ENCODE measurements at regions not wholly inside any gene's neighbourhood (a gene's known extent, or its start where the extent isn't known, plus 50 kb on each side); places are given as distances from the start of the nearest gene placed in this dataset.
A peak's percentile ranks its signal among the peaks of the same experiment; 100 is the strongest.

DNA sequence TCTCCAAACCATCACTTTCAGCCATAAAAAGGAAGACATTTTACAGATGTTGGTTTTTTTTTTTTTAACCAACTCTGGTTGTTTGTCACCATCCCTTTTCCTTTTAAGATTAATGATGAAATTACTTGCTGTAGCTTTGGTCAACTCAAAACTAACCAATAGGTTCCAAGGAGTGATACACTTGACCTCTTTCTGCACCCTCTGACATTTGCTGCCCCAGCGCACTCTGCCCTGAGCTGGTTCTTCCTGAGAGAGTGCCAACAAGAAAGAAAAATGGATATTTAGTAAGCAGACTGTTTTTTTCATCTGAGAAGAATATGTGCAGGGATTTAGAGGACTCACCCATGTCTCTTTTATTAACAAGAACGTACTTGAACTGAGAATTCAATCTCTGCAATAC lies 520.0 kb downstream of the TXNL1 start:
- DNase-seq: no peak

DNA sequence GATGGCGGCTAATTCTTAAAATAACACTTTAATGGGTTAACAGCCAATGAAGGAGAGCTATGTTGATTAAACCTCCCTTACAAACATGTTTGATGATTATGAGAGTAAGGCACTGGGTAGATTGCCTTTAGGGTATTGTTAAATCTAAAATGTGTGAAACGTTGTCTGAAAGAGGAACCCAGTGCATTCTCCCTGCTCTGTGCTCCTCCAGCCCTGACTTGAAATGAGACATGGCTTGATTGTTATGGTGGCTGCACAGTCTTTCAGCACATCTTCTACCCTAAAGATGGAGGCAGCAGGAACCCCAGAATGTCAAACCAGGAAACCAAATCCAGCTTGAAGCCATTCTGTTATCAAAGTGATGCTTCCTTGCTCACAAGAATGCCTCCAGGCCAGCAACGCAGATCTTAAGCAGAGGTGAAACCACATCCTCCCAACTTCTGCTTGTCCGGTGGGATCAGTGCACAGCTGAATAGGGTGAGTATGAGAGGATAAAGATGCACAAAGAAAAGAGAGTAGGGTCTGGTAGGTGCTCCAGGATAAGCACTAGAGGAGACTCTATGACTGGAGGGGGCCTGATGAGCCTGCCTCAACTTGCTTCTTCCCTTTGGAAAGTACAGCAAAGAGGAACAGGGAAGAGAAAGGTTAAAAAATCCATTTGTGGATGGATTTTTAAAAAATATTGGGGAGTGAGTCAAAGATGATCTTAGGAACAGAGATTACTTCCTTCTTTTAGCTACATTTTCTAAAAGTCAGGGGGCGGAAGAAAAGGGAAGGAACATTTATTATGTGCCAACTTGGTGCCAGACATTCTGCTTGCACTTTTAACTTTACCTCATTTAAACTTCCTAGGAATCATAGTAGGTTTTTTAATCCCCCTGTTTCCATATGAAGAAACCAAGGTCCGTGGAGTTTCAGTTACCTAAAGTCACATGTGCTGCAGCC lies 523.0 kb downstream of the TXNL1 start:
- DNase-seq: no peak

DNA sequence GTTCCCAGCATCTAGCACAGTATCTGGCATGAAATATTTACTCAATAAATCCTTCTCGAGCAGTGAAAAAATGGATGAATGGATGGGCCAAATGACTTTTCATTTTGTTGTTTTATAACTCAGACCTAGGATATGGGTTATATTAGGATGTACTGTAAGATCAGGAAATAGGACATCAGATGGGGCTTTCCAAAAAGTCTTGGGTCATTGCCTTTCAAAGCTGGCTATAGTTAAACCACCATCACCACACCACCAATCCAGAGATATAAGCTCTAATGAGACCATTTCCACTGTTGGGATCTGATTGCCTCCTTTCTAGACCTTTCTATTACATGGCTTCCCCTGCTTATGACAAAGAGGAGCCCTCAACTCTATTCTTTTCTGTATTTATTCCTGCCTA lies 525.0 kb upstream of the TCF4 start:
- DNase-seq: no peak

DNA sequence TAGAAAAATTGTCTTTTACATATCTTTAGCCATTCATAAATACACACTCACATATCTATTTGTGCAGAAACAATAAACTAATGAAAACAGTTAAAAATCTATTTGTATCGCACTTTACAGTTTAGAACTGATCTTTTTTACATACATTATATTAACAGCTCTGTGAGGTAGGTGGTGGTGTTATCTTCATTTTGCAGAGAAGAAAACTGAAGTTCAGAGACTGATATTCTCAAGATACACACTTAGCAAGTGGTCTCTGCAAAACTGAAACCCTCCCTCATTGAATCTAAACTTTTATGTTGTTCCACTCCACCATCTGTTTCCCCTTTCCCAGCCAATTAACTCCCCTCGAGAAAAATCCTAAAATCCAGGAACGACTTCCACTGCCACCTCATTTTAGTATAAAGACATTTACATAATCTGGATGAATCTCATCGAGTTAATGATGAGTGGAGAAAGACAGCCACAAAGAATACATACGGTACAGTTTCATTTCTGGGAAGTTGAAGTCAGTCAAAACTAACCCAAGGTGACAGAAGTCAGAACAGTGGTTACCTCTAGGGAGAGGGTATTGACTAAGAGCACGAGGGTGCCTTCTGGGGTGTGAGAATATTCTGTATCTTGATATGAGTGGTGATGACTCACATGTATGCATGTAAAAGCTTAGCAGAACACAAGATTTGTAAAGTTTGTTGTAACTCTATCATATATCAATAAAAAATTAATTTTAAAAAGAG lies 524.2 kb upstream of the TCF4 start:
- peak; percentile 22 for DNase-seq

DNA sequence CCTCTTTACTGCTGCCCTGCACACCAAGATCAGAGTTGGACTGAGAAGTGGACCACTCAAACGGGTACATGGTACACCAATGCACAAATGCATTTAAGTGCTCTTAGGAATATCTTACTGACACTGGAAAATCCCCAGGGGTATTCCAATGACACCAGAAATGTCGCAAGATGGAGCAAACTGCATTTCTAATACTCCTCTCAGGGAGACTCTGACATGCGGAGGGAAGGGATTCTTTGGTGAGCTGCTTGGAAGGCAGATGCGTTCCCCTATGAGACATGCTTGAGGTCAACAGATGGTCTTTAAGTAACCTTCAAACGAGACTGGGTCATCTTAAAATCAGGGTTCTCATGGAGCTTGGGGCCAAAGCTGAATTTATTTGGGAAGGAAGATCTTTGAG lies 521.8 kb upstream of the TCF4 start:
- no peak for DNase-seq

DNA sequence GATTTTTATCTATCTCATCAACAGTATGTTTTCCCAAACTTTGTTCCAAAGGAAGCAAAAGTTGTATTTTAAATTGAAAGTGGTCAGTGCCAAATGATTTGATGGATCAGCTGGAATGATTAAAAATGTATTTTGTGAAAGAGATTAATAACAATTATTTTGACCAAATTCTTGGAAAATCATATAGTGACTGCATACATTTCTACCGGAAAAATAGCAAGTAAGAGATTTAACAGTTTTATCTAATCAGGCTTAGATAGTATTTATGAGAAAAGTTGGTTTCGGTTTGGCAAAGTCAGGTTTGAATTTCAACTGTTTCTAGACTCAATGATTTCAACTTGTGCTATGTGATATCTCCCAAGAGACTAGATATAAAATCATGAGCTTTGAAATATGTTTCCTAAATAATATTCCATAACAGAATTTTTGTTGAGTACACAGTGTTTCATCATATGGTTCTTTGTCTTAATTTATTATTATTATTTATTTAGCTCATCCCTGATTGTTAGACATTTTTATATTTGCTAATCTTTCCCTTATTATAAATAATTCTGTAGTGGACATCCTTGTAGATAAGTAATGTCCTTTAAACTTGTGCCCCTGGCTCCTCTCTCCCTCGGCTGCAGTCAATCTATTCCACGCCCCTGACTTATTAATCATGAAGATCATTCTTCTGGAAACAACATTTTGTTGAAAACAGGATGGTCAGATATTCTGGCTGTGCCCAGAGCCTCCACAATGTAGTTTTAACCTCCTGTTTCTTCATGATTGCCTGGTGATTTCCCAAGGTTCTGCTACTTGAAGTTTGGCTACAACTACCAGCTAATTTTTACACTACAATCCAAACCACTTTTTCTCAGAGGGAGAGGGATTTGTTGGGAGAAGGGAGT lies 520.7 kb upstream of the TCF4 start:
- peak; percentile 9 for DNase-seq

DNA sequence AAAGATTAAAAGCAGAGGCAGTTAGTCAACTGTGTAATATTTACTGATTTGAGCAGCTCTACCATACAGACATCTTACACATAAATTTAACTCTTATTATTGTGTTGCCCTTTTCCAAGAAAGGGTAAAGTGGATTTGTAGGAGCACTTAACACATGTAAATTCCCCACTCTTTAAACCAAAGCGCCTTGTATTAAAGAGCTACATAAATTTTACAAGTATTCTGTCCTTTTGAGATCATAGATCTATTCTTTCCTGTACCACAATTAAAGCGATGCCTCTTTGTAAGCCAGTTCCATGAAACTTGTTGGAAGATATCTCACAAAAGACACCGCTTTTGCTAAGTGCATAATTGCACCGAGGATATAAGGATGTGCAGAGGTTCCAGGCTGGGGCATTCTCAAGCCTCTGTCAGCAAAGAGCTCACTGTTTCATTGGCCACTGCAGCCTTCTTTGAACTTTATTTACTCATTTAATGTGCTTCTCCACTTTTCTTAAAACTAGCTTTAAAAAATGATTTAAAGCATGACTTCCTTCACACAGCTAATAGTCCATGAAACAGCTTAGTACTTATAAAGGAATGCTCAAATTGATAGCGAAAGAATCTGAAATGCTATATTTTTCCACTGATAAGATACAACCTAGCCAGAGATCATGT lies 520.0 kb upstream of the TCF4 start:
- no peak for DNase-seq

DNA sequence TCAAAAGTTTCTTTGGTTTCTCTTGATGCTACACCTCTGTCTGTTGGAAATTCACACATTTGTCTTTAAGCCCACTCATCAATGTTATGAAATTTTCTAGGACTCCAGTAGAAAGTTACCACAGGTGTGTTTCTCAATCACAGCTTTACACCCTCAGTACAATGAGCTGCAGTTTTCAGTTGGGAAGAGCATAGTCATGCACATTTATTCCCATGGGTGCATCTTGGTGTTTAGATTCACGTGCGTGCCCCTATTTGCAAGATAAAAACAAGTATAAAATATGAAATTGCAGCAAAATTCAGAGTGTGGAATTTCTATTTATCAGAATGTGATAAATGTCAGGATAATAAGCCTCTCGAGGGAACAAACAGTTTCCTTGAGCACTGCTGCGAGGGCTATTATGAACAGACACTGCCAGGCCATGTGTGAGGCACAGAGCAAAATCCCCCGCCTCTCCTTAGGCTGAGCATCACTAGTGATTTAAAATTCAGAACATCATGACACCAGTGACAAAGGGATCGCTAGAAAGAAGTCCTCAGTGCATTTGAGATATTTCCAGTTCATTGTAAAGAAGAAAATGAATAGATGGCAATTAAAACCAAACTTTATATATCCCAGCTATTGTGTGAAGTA lies 512.2 kb upstream of the TCF4 start:
- no peak for DNase-seq

DNA sequence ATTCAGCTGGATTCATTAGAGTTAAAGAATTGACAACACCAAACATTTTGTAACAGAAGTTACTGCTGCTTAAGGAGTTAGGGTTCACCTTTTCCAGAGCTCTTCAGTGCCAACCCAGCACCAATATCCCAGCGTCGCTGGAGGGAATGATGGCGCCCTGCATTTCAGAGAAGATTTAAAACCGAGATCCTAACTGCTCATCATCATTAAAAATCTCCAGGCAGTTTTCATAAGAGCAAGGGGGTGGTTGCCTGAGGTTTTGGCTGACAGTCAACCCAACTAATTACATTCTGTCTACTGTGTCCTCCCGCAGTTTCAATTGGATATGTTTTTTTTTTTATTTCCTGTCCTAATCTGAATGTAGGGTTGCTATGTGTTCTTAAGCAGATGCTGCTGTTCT lies 509.6 kb upstream of the TCF4 start:
- peak; percentile 26 for DNase-seq

DNA sequence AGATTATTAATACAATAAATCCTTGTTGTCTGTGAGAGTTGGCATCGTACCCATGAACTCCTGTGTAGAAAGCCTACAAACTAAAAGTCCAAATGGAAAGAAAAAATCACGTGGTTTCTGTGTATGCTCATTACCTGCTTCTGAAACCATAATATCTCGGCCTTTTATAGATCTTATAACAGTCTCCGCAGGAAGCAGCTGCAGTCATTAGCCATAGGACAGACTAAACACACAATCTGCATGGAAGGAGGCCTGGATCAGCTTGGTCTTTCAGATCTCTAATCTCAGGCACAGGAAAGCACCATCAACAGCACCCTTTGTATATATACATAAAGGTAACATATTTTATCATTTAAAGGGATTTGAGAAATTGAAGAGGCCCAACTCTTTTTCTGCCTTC lies 508.9 kb upstream of the TCF4 start:
- no peak for DNase-seq

DNA sequence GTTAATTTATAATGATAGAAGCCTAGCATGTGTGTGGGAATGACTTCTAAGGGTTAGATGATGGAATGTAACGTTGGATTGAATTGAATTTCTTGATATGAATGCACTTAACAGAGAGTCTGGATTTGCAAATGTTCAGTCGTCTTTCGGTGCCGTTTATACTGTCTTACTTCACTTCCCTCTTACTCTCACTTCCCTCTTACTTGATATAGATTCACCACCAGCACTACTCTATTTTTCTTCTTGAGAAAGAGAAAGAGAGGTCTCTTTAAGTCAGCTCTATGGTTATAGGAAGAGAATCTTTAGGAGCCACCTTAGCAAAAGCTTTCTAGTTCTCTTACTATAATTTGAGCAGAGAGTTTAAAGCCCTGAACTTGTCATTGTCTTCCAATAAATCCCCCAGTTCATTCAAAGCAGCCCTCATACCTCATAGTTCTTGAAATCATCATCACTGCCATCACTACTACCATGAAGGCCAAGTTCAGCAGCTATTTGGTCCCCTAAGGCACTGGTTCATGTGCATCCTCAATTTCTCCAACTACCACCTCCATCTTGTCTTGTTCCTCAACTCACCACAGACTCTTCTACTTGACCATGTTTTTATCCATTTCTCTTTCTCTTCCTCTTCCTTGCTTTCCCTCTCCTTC lies 501.7 kb upstream of the TCF4 start:
- DNase-seq: no peak

DNA sequence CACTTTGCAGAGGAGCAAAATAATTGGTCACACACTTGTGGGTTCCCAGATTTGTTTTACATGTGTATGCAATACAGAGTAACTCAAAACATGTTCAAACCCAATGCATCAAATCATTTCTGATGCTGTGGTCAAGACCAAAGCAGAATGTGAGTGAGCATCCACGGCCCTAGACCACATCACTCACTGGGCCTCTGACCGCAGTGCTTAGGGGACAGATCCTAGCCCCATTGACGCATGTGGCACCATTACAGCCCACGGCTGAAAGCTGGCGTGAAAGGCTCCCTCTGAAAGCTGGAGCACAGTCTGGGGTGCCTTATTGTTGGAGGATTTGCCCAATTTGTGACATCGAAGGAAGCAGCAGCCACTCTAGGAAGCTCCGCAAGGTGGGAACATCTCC lies 498.8 kb upstream of the TCF4 start:
- no peak for DNase-seq

DNA sequence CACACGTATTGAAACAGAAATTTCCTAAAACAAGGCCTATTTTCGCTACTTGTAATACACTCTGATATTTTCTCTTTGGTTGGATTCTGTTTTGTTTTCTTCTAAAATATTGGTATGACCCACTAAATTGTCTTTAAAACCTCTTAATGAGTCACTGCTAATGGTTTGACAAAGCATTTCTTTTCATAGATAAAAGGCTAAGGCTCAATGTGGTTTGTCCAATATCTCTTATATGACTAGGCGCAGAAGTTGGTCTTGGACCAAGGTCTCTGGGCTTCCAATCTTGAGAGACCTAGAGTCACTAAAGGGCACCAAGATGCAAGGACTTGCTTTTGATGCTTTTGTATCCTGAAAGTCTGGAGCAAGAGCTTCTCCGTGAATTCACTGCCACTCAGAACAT lies 498.2 kb upstream of the TCF4 start:
- DNase-seq: peak; percentile 19

DNA sequence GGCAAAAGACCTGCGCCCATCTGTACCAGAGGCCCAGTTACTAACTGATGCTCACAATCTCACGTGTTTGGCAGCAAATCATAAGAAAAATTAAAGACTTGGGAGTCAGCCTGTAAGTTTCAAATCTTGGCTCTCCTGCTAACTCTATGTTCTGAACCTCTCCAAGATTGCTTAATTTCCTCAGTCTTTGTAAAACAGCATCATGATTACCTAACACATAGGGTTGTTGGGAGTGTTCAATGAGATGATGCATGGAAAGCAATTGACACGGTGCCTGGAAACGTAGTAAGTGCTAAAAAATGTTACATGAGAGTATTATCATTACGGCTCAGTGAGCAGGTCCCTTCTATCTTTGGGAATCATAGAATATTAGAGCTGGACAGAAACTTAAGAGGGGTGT lies 497.6 kb upstream of the TCF4 start:
- peak; percentile 58 for DNase-seq

DNA sequence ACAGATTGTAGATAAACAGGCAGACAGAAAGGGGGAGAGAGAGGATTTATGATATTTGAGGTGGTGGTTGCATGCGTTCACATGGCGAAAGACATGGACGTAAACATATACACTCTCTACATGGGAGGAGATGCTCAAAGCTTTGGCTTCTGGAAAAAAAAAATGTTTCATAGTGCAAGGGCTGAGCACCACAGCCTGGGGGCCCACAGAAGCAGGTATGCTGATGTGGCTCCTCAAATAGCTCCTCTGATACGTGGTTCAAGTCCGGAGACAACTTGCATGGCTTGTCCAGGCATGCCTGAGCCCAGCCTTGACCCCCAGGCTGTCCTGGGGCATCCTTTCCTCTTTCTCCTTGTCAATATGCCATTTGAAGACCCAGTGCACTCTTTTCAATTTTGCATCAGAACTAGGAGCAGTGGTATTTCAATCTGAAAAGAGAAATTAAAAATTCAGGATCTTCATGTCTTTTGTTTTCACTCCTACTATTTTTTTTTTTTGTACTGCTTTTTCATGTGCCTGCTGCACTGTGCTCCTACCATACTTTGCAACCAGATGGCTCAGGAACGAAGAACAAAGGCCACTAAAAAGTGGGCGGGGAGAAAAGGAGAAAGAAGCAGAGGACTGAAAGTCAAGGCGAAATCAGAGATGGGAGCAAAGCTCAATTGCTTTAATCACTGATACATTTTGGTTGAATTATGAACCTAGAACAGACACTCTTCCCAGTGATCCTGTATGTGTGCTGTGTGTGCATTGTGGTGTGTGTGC lies 495.7 kb upstream of the TCF4 start:
- no peak for DNase-seq

DNA sequence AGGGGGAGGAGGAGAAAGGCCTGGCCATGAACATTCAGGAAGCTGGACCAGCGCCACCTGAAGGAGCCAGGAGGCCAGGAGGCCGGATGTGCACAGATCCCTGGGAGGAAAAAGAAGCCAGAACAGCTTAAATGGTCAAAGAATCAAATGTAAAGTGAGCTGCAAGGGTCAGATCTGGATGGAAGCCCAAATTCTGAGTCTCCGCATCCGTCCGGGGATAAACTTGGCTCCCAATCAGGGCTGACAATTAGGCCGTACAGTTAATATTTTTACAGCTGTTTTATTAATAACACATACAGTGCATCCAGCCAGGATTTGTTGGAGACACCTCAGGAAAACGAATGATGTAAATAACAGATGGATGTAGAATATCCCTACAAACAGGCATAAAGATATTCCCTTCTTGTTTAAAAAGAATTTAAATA lies 495.1 kb upstream of the TCF4 start:
- no peak for DNase-seq

DNA sequence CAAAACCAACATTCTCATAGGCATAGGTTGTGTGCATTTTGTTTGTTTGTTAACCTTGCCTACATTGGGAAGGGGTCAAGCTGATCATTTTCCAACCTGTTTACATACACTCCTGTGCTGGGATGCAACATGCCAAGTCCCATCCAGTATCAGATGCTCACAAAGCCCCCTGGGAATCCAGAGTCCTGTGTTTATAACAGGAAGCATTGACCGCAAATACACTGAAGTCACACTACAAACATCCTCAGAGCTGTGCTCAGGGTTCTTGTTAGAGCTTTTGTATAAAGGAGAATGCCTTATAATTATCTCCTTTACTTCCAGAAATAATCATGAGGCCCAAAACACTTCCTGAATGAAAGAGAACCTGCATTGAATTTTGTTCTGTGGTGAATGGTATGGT lies 488.7 kb upstream of the TCF4 start:
- peak; percentile 51 for DNase-seq

DNA sequence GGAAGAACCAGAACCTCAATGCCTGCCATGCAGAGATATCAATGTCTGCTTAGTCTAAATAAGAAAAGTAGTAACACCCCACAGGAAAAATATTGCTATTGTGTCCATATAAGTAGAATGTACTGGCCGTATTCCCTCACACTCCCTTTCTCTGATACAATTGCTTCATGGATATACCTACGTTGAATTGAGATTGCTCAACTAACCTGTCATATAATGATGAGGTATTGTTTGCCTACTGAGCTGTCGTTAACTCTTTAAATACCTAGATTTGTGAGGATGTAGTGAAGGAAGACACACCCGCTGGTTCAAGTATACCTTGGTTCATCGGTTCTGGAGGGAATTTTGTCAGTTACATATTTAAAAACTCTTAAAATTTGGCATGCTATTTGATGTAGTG lies 480.7 kb upstream of the TCF4 start:
- no peak for DNase-seq

DNA sequence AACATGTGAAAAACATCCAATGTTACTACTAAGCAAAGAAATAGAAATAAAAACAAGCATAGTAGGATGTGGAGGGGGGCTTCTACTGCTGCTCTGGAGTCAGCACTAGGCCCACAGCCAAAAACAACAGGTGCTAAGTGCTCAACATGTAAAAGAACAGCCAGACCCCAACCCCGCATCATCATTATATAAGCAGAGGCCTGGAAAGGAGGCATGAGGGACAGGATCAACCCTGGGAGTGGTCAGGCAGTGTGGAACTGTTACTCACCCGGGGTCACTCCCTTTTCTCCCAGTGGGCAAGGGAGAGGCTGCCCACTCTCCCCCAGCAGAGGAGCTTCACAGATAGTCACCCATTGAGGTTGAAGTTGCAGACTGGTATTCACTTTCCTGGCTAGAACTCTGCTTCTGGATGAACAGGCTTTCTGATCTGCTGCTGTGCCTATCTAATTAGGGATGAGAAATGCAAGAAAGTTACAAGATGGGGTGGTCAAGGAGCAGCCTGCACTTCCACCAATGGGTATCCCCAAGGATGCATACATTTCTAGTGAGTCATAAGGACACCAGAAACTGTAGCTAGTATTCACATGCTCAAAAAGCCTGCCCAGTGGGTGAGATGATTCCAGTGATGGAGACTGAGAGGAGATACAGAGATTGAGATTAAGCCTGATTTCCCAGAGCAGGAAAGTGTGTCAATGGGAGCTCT lies 480.1 kb upstream of the TCF4 start:
- peak; percentile 90 for DNase-seq
